Progenitor cell of endocrine pancreas (in vitro differentiated cells): ENCODE measurements at regions not wholly inside any gene's neighbourhood (a gene's known extent, or its start where the extent isn't known, plus 50 kb on each side); places are given as distances from the start of the nearest gene placed in this dataset.

Source experiments
- DNase-seq: peaks from one replicate; pipeline ENCODE4 v3.0.0; 2021; ENCODE audit warnings: low spot score; ENCODE audit not compliant: unreplicated experiment
- H3K27ac Mint-ChIP-seq: 2 replicates; pipeline ENCODE4 v1.8.0; 2021; ENCODE audit warnings: mild to moderate bottlenecking, moderate library complexity, mixed read lengths
- H3K27me3 Mint-ChIP-seq: 2 replicates; pipeline ENCODE4 v1.8.0; 2021; ENCODE audit warnings: mixed read lengths
- H3K36me3 Mint-ChIP-seq: 2 replicates; pipeline ENCODE4 v1.8.0; 2022; ENCODE audit warnings: mixed read lengths; ENCODE audit not compliant: insufficient read depth
- H3K4me1 Mint-ChIP-seq: 2 replicates; pipeline ENCODE4 v1.8.0; 2021; ENCODE audit warnings: low read depth, mixed read lengths
- H3K4me3 Mint-ChIP-seq: 2 replicates; pipeline ENCODE4 v1.8.0; 2021; ENCODE audit warnings: low read depth, mild to moderate bottlenecking, moderate library complexity, mixed read lengths
- H3K9me3 Mint-ChIP-seq: 2 replicates; pipeline ENCODE4 v1.8.0; 2021; ENCODE audit warnings: low read depth, mixed read lengths
- CTCF ChIP-seq: fragments of 200-600 bp; sonication (generic); IDR thresholded peaks from one replicate; pipeline ENCODE4 v1.5.0; 2021; ENCODE audit warnings: antibody characterized with exemption, mild to moderate bottlenecking; ENCODE audit not compliant: unreplicated experiment

GRCh38 chr6:155778336-155778735 is 322.7 kb upstream of the NOX3 start:
- peaks cover 6% of the 10 kb centered on the region for H3K4me1 Mint-ChIP-seq
- no peaks in the 10 kb centered on the region for H3K27me3 Mint-ChIP-seq
- H3K27ac Mint-ChIP-seq = no peak overlapping the region
- no peak for DNase-seq
- H3K4me3 Mint-ChIP-seq = no peak overlapping the region
- no peaks in the 10 kb centered on the region for H3K36me3 Mint-ChIP-seq
- TF ChIP-seq CTCF = no peak
- H3K9me3 Mint-ChIP-seq = peaks cover 11% of the 10 kb centered on the region

GRCh38 chr6:155771822-155772221 is 316.2 kb upstream of the NOX3 start:
- H3K36me3 Mint-ChIP-seq = peaks cover 2% of the 10 kb centered on the region
- peaks cover 37% of the 10 kb centered on the region for H3K9me3 Mint-ChIP-seq
- no peaks in the 10 kb centered on the region for H3K4me1 Mint-ChIP-seq
- H3K4me3 Mint-ChIP-seq = no peak overlapping the region
- H3K27ac Mint-ChIP-seq = no peak overlapping the region
- DNase-seq = no peak
- TF ChIP-seq CTCF = no peak
- H3K27me3 Mint-ChIP-seq = no peaks in the 10 kb centered on the region

GRCh38 chr6:155770856-155771255 is 315.2 kb upstream of the NOX3 start:
- peaks cover 2% of the 10 kb centered on the region for H3K36me3 Mint-ChIP-seq
- H3K4me3 Mint-ChIP-seq = no peak overlapping the region
- H3K27ac Mint-ChIP-seq = no peak overlapping the region

GRCh38 chr6:155770313-155770712 is 314.7 kb upstream of the NOX3 start:
- Mint-ChIP-seq H3K27me3 (no peaks in the 10 kb centered on the region), H3K36me3 (peaks cover 2% of the 10 kb centered on the region), H3K4me1 (no peaks in the 10 kb centered on the region), H3K27ac (no peak overlapping the region), H3K9me3 (peaks cover 37% of the 10 kb centered on the region), H3K4me3 (no peak overlapping the region)
- TF ChIP-seq CTCF = no peak
- no peak for DNase-seq

More at GRCh38 chr6:155770856-155771255, 315.2 kb upstream of the NOX3 start:
- DNase-seq = no peak
- H3K4me1 Mint-ChIP-seq = no peaks in the 10 kb centered on the region
- peaks cover 37% of the 10 kb centered on the region for H3K9me3 Mint-ChIP-seq
- no peaks in the 10 kb centered on the region for H3K27me3 Mint-ChIP-seq
- TF ChIP-seq CTCF = no peak

- Mint-ChIP-seq H3K36me3 (peaks cover 1% of the 10 kb centered on the region), H3K27ac (no peak overlapping the region), H3K4me1 (no peaks in the 10 kb centered on the region), H3K9me3 (peaks cover 21% of the 10 kb centered on the region), H3K4me3 (no peak overlapping the region), H3K27me3 (no peaks in the 10 kb centered on the region)
- no peak for TF ChIP-seq CTCF
- DNase-seq = no peak
Measured at GRCh38 chr6:155765275-155766194, 309.9 kb upstream of the NOX3 start.
